HG03457 (cell line): ENCODE measurements at regions not wholly inside any gene's neighbourhood (a gene's known extent, or its start where the extent isn't known, plus 50 kb on each side); places are given as distances from the start of the nearest gene placed in this dataset.

ENCODE experiments used
- ATAC-seq: cut with Tn5 transposase; IDR thresholded peaks from one replicate; pipeline ENCODE4 v1.9.1; 2021; ENCODE audit warnings: moderate number of reproducible peaks; ENCODE audit not compliant: unreplicated experiment

DNA sequence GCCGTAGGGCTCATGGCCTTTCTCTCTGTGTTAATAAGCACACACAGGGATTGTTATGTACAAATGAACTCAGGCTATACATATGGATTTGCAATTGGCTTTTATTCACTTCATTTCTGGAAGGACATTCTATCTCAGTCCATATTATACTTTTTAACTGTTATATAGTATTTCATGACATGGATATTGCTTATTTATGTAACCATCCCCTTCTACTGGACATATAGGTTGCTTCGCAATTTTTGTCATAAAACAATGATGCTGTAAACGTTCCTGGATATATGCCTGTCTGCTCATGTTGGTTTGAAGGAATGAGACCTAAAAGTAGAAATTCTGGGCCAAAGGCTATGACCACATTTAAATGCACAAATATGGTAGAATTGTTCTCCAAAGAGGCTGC is 158.1 kb downstream of the BCOR start:
- no peak for ATAC-seq

GRCh38 chrX:39941332-39941920 is 156.3 kb downstream of the BCOR start:
- ATAC-seq: no peak

- no peak for ATAC-seq
Measured at GRCh38 chrX:39944416-39944815, 153.3 kb downstream of the BCOR start.

- no peak for ATAC-seq
Measured at GRCh38 chrX:39945709-39946108, 152.0 kb downstream of the BCOR start.

GRCh38 chrX:39946822-39947221 is 150.9 kb downstream of the BCOR start:
- no peak for ATAC-seq

- no peak for ATAC-seq
Measured at GRCh38 chrX:39948582-39948981, 149.2 kb downstream of the BCOR start.

DNA sequence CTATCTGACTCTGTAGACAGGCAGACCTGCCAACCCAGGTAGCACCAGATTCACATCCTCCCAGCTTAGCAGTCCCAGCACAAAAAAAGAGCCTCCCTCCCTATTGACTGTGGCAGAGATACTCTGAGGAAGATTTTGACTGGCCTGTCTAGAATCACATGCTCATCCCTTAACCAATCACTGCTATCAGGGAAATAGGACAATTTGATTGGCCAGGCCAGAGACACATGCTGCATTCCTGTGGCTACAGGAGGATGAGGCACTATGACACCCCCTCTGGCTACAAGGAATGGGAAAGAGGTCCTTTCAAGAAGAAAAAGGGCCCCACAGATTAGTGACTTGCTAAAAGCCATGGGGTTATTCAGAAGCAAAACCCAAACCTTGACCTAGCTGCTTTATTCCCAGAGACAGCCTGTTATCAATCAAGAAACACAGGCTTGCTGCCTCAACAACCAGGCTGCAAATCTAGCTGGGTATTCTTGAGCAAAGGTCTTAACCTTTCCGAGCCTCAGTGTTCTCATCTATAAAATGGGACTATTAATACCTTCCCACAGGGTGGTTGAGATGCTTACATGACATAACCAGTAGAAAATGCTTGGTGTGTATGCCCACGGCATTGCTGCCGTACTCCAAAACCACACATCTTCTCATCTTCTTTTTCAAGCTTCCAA is 147.6 kb downstream of the BCOR start:
- no peak for ATAC-seq

DNA sequence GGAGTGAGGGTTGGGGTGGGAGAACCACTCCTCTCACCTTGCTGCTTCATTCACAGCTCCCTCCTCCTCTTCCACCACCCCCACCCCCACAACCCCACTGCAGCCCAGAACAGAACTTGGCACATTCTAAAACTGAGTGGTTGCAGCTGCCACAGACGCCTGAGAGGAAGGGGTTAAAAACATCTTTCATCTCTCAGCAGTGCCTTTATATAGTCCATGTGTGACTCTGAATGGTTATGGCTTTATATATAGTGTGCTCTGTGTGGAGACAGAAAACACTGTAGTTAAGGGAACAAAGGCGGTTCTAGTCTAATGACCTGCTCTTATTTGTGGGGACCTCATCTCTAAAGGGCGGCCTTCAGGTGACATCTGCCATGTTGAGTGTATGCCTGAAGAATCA is 144.8 kb downstream of the BCOR start:
- ATAC-seq: no peak

GRCh38 chrX:39953879-39954278 is 143.9 kb downstream of the BCOR start:
- no peak for ATAC-seq

DNA sequence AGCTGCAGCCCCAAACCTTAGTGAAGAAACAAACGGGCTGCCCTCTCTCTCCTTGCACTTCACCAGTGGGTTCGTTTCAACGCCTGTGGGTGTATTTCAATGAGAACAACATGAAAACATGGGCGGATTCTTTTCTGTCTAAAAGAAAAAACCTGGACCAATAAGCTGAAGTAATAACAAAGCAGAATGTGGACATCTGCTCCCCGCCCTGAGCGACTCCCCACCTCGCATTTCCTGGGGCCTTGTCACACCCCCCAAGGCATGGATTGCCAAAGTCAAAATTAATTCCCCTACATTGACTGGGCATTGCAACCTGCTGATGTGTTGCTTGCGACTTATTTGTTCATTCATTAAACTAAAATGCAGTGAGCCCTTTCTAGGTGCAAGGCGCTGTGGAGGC is 142.9 kb downstream of the BCOR start:
- ATAC-seq: no peak

GRCh38 chrX:39955625-39956024 is 142.1 kb downstream of the BCOR start:
- ATAC-seq: no peak

DNA sequence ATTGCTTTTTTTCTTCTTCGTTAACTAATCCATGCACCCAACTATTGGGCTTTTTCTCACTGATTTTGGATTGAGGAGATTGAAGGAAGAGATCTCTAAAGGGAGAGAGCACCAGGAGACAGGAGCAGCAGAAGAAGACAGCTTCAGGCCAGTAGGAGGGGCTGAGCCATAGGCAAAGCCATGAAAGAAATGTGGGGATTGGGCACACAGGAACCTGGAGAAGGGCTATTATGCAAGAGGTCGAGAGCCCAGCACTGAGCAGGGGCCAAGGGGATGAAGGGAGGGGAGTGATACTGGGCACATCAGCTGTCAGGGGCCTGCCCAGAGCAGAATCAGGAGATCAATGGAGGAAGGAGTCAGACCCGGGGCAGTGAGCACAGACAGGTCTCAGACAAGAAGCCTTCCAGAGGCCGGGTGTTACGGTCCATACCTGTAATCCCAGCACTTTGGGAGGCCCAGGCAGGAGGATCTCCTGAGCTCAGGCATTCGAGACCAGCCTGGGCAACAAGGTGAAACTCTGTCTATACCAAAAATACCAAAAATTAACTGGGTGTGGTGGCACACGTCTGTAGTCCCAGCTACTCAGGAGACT is 140.9 kb downstream of the BCOR start:
- ATAC-seq: no peak

GRCh38 chrX:39957816-39958566 is 139.8 kb downstream of the BCOR start:
- no peak for ATAC-seq

DNA sequence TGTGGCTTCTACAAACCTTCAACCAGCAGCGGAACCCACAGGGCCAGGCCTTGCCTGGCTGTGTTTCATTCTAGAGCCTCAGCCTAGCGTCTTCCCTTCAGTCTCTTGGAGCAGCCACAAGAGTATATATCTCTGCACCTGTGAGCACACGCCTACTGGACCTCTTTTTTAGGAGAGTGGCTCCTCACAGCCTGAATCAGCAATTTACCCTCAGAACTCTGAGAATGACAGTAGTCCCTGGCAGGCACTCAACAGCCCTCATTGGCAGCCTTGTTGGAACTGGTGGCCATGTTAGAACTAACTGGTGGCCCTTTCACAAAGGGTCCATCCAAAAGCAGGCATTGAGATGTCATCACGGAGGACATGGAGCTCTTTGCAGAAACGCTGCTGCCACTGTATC is 138.9 kb downstream of the BCOR start:
- no peak for ATAC-seq

- no peak for ATAC-seq
Measured at GRCh38 chrX:39960219-39960618, 137.5 kb downstream of the BCOR start.

DNA sequence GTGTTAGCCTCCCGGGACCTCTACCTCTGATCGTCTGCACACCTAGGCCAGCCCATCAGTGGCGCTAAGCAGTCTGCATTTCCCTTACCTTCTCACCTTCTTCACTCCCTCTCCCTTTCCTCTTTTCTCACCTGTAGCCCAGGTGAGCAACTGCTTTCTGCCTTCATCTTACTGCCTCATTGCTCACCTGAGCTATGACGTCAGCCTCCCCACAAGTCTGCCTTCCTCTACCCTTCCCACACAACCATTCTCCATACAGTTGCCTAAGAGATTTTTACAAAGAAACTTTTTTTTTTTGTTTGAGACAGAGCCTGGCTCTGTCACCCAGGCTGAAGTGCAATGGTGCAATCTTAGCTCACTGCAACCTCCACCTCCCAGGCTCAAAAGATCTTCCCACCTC is 136.3 kb downstream of the BCOR start:
- ATAC-seq: no peak

GRCh38 chrX:39965051-39965573 is 132.6 kb downstream of the BCOR start:
- no peak for ATAC-seq

DNA sequence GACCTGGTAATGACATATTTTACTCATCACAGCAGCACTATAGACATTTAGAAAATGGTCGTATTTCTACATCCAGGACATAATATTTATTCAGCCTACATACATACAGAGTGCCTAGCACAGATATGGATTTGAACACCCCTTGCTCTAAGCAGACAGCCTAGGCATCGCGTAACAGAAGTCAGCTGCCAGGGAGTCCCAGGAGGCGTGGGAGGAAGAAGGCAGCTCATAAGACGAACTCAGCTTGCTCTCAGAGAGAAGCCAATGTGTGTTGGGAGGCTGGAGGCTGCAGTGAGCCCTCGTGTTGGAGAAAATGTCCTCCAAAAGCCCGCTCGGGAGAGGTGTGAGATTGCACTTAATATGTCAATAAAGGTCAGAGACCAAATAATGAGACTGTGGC is 131.6 kb downstream of the BCOR start:
- ATAC-seq: no peak

DNA sequence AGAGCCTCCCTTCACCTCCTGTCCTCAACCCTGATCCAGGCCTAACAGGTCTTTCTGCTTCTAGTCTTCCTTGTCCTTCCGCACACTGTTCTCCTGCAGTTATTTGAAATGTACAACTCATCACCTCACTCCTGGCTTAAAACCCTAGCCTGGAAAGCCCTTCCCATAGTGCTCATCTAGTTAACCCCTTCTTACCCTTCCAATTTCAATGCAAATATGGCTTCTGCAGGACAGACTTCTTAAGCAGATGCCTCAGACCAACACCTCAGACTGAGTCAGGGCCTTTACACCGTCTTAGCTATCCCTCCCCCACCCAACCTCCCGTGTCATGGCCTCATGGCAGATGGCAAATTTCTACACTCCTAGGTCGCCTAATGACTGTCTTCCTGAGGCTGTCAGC is 130.4 kb downstream of the BCOR start:
- no peak for ATAC-seq

DNA sequence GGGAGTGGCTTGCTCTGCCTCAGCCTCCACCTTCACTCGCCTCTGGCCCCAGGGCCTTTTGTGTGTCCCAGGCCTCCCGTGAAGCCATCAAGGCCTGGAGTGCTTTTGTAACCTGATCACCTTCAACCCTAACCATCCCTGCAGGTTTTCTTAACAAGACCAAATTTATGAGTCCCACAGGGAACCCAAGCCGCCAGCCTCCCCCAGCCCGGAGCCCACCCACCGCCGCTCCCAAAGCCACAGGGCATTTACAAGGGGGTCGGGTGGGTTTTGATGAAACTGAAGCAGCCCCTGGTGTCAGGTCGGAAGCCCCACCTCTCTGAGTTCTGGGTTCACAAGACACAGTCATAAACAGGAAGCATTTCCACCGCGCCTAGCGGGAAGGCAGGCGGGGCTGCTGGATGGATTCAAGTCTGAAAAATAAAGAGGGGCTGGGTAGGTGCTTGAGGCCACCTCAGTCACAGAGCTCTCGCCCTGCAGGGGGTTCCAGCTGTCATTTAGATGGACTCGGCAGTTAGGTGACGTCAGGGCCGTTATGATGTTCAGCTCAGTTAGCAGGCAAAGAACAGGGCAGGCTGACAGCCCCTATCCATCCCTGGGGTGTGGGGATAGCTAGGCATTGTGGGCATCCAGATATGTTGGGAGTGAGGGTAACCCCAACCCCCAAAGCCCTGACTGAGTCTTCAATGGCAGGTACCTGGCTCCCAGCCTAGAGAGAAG is 128.5 kb downstream of the BCOR start:
- no peak for ATAC-seq
